Hepatocyte (in vitro differentiated cells): ENCODE measurements at regions not wholly inside any gene's neighbourhood (a gene's known extent, or its start where the extent isn't known, plus 50 kb on each side); places are given as distances from the start of the nearest gene placed in this dataset.

Source experiments
- EZH2 ChIP-seq: fragments of 200-600 bp; sonication (generic); IDR thresholded peaks from 2 replicates; pipeline ENCODE4 v1.6.1; 2016; ENCODE audit warnings: antibody characterized with exemption, mild to moderate bottlenecking, borderline replicate concordance
- TF ChIP-seq, protein P1 (sequence below): fragments of 200-600 bp; sonication (generic); IDR thresholded peaks from 2 replicates; pipeline ENCODE4 v1.5.1; 2016; ENCODE audit warnings: antibody characterized with exemption, mild to moderate bottlenecking; ENCODE audit not compliant: poor library complexity

DNA sequence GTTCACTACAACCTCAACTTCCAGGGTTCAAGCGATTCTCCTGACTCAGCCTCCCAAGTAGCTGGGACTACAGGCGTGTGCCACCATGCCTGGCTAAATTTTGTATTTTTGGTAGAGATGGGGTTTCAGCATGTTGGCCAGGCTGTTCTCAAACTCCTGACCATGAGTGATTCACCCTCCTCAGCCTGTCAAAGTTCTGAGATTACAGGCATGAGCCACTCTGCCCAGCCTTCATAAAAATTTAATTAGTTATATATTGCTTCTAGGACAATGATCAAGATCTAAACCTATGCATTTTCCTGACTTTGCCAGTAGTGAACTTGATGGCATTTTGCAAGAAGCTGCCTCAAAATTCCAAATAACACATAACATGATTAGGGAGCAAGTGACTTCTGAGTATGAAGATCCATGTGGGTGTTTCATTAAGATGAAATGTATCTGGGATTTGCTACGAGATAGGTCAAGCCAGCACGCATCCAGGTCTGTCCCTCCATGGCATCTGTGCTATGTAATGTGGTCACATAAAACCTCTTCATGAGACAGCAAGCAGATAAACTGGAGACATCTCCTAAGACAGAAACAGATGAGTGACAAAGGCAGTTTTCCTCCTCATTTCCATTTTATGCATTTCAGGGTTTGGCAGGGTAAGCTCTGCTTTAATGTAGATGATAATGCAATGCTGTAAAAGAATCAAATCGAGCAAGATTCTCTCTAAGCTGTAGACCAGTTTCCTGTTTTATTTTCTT lies 319.4 kb upstream of the ATP2B1 start:
- TF ChIP-seq EZH2: no peak
- TF ChIP-seq, protein P1, sequence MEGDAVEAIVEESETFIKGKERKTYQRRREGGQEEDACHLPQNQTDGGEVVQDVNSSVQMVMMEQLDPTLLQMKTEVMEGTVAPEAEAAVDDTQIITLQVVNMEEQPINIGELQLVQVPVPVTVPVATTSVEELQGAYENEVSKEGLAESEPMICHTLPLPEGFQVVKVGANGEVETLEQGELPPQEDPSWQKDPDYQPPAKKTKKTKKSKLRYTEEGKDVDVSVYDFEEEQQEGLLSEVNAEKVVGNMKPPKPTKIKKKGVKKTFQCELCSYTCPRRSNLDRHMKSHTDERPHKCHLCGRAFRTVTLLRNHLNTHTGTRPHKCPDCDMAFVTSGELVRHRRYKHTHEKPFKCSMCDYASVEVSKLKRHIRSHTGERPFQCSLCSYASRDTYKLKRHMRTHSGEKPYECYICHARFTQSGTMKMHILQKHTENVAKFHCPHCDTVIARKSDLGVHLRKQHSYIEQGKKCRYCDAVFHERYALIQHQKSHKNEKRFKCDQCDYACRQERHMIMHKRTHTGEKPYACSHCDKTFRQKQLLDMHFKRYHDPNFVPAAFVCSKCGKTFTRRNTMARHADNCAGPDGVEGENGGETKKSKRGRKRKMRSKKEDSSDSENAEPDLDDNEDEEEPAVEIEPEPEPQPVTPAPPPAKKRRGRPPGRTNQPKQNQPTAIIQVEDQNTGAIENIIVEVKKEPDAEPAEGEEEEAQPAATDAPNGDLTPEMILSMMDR: no peak
